GM20000 (cell line): ENCODE measurements at regions not wholly inside any gene's neighbourhood (a gene's known extent, or its start where the extent isn't known, plus 50 kb on each side); places are given as distances from the start of the nearest gene placed in this dataset.
"Not testable (repeated sequence)": the region's sequence is repeated elsewhere in the genome, so short reads cannot be mapped to it uniquely, and the experiment has no call there.

ENCODE experiments used
- DNase-seq: peaks from one replicate; pipeline ENCODE4 v3.0.0; 2012; ENCODE audit warnings: low spot score
- TF ChIP-seq, protein P1 (sequence below): IDR thresholded peaks from 2 replicates; pipeline ENCODE4 v1.5.1; 2012; ENCODE audit warnings: mild to moderate bottlenecking, control low read depth; ENCODE audit errors: extremely low read depth, missing control alignments

DNA sequence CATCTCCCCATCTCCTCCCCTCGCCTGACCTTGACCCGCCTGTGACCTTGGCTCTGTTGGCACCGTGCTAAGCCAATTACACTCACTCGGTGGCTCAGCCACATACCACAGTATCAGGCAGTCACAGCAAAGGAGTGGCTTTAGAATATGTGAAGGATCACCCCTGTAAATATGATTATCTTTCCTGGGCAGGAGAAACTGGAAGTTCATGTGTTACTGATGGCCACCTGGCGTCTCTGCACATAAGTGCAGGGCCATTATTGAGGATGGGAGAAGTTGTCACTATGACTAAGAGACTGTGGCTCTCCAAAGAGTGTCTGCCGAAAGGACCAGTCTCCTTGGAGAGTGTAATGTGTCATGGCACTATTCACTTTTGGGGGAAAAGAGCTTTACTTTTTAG, 116.9 kb upstream of the S1PR3 start:
- TF ChIP-seq, protein P1, sequence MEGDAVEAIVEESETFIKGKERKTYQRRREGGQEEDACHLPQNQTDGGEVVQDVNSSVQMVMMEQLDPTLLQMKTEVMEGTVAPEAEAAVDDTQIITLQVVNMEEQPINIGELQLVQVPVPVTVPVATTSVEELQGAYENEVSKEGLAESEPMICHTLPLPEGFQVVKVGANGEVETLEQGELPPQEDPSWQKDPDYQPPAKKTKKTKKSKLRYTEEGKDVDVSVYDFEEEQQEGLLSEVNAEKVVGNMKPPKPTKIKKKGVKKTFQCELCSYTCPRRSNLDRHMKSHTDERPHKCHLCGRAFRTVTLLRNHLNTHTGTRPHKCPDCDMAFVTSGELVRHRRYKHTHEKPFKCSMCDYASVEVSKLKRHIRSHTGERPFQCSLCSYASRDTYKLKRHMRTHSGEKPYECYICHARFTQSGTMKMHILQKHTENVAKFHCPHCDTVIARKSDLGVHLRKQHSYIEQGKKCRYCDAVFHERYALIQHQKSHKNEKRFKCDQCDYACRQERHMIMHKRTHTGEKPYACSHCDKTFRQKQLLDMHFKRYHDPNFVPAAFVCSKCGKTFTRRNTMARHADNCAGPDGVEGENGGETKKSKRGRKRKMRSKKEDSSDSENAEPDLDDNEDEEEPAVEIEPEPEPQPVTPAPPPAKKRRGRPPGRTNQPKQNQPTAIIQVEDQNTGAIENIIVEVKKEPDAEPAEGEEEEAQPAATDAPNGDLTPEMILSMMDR: no peak

DNA sequence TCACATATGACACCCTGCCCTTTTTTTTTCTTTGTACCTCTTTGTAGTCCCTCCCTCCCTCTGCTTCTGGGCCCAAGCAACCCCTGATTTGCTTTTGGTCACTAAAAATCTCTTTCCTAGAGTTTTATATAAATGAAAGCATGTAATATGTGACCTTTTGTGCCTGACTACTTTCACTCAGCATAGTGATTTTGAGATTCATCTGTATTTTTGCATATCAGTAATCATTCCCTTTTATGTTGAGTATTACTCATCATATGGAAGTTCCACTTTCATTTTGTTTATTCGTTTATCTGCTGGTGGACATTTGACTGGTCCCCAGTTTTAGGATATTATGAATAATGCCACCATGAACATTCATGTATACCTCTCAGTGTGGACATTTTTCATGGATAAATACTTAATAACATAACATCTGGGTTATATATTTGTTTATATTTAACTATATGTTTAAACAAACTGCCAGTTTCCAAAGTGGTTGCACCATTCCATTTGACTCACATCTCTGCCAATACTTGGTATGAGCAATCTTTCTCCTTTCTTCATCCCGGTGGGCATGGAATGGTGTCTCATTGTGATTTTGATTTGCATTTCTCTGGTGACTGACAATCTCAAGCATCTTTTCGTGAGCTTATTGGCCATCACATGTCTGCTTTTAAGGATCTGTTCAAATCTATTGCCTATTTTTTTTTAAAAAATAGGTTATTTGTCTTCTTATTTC, 115.7 kb upstream of the S1PR3 start:
- TF ChIP-seq, protein P1: no peak
- DNase-seq: no peak

More for the DNA sequence above, 116.9 kb upstream of the S1PR3 start:
- no peak for DNase-seq

DNA sequence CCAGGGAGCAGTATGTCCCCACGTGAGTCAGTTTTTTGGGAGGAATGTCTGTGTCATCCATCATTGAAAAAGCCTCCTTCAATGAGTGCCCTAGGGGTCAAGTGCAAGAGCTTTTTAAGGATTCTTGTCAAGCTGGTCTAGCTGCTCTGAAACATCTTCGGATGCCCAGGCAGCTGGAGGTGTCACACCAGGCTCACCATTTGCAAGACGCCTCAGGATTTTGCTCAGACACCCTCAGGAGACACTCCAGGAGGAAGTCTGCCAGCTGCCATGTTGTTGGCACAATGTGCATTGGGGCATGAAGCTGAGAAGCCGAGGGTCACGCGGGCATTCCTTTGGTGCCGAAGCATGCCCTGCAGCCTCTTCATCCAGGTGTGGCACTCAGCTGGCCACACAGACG, 111.1 kb upstream of the S1PR3 start:
- DNase-seq: no peak
- TF ChIP-seq, protein P1: no peak

DNA sequence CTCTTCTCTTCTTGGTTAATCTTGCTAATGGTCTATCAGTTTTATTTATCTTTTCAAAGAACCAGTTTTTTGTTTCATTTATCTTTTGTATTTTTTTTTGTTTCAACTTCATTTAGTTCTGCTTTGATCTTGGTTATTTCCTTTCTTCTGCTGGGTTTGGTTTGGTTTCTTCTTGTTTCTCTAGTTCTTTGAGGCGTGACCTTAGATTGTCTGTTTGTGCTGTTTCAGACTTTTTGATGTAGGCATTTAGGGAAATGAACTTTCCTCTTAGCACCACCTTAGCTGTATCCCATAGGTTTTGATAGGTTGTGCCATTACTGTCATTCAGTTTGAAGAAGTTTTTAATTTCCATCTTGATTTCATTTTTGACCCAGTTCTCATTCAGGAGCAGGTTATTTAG, 107.0 kb upstream of the S1PR3 start:
- not testable (repeated sequence) for DNase-seq

DNA sequence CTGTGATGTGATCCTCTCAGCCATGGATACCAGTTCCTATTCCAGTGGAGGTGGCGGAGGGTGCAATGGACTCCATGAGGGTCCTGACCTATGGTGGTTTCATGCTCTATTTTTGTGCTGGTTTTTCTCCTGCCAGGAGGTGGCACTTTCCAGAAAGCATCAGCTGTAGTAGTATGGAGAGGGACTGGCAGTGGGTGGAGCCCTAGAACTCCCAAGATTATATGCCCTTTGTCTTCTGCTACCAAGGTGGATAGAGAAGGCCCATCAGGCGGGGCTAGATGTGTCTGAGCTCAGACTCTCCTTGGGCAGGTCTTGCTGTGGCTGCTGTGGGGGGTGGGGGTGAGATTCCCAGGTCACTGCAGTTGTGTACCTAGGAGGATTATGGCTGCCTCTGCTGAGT, 104.5 kb upstream of the S1PR3 start:
- DNase-seq: not testable (repeated sequence)

DNA sequence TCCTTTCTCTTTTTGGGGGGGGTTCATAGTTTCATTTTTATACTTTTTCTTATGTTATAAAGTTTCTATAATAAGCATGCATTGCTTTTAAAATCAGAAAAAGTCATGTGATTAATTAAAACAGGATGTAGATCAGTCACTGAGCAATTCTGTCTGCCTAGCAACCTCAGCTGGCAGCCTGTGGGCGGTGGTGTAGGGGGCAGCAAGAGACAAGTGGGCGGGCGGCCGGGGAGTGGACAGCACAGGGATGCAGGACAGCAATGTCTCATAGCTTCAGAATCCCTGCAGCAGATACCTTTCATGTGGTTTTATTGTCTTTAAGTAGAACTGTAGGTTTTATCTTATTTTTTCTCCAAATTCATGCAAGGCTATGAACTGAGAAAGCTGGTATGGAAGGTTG, 101.9 kb upstream of the S1PR3 start:
- TF ChIP-seq, protein P1: no peak
- DNase-seq: no peak

DNA sequence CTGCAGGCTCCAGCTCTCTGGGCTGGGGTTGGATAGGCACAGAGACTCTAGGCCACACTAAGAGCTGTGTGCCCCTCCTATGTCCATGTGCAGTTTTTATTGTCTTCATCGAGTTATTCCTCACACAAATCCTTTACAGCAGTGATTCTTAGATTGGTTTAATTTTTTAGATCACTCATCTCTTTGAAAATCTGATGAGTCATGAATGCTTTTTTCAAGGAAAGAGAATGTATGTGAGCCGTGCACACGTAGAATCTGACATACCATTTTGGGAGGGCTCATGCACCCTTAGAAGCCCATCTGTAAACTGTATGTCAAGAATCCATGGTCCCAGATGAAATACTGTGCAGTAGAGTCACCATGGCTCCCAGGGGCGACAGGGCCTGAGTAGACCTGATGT, 100.7 kb upstream of the S1PR3 start:
- TF ChIP-seq, protein P1: no peak
- DNase-seq: no peak

DNA sequence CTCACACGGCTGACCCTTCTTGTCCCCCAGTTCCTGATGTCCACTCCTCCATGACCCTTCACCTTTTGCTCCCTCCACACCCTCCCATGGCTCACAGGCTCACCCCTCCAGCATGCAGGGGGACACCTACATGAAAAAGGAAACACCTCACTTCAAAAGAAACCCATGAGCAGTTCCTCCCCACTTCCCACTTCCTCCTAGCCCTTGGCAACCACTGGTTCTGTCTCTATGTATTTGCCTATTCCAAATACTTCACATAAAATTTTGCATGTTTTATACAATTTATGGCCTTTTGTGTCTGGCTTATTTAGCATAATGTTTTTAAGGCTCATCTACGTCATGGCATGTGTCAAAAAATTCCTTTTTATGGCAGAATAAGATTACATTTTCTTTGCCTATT, 100.2 kb upstream of the S1PR3 start:
- TF ChIP-seq, protein P1: no peak
- no peak for DNase-seq

DNA sequence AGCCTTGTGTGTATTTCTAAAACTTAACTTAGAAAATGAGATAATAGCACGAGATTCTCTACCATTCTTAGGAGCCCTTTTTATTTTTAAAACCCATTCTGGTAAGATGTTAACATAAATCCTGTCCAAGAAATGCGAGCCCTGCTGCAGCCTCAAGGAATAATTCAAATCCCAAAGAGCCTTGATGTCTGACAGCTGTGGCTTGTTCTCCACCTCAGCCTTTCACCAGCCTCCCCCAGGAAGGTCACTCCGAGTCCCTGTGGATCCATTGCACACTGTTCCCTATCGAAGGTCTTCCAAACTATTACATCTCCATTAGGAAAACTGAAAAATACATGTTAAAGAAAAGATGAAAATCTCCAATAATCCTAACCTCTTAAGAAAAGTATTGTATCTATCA, 98.5 kb upstream of the S1PR3 start:
- no peak for DNase-seq
- TF ChIP-seq, protein P1: no peak
